Suprapubic skin (tissue), 4 donors: ENCODE measurements at regions not wholly inside any gene's neighbourhood (a gene's known extent, or its start where the extent isn't known, plus 50 kb on each side); places are given as distances from the start of the nearest gene placed in this dataset.

ENCODE experiments used
- CTCF ChIP-seq, 2 donors: fragments of 200-600 bp in 1 of 2; fragments of 450-650 bp in 1 of 2; sonication (generic) in 1 of 2; IDR thresholded peaks; one replicate each; pipeline ENCODE4 v1.5.1; 2016 to 2019; ENCODE audit warnings: antibody characterized with exemption in 2 of 2, mild to moderate bottlenecking in 1 of 2, moderate library complexity in 1 of 2
- EP300 ChIP-seq: sonication (generic); formaldehyde crosslinking; IDR thresholded peaks from one replicate; pipeline ENCODE4 v1.6.1; 2017; ENCODE audit warnings: antibody characterized with exemption
- POLR2A ChIP-seq, 2 donors: fragments of 450-650 bp; IDR thresholded peaks; one replicate each; pipeline ENCODE4 v1.6.1; 2017; ENCODE audit warnings: antibody characterized with exemption in 2 of 2, mild to moderate bottlenecking in 2 of 2, moderate library complexity in 2 of 2
- POLR2AphosphoS5 ChIP-seq, 3 donors: sonication (generic); formaldehyde crosslinking; IDR thresholded peaks; one replicate each; pipeline ENCODE4 v1.6.1; 2017; ENCODE audit warnings: antibody characterized with exemption in 3 of 3

- no peak for TF ChIP-seq CTCF (IDR thresholded peaks at IDR 0.05)
- no peak for TF ChIP-seq EP300
- no peak for TF ChIP-seq POLR2A (IDR thresholded peaks at IDR 0.05)
- no peak for TF ChIP-seq POLR2AphosphoS5 (IDR thresholded peaks at IDR 0.05)
Observed at GRCh38 chr16:9015489-9015888, 51.8 kb upstream of the USP7 start.
